Loucy (cell line): ENCODE measurements at regions not wholly inside any gene's neighbourhood (a gene's known extent, or its start where the extent isn't known, plus 50 kb on each side); places are given as distances from the start of the nearest gene placed in this dataset.

ENCODE experiments used
- H2AFZ ChIP-seq: fragments of 200-600 bp; sonication (generic); 2 replicates; pipeline ENCODE4 v1.6.0; 2016; ENCODE audit warnings: antibody characterized with exemption, mild to moderate bottlenecking, low read length, moderate library complexity
- H3F3A ChIP-seq: fragments of 200-600 bp; 2 replicates; pipeline ENCODE4 v1.6.0; 2016; ENCODE audit warnings: antibody characterized with exemption, low read depth, mild to moderate bottlenecking
- H3K27me3 ChIP-seq: fragments of 200-600 bp; sonication (generic); 2 replicates; pipeline ENCODE4 v1.6.1; 2014; ENCODE audit warnings: low read length, mild to moderate bottlenecking; ENCODE audit not compliant: insufficient read depth, poor library complexity, severe bottlenecking
- H3K36me3 ChIP-seq: fragments of 200-600 bp; sonication (generic); 2 replicates; pipeline ENCODE4 v1.6.1; 2016; ENCODE audit warnings: low read length; ENCODE audit not compliant: insufficient read depth
- H3K4me1 ChIP-seq: fragments of 200-600 bp; sonication (generic); 2 replicates; pipeline ENCODE4 v1.5.1; 2014; ENCODE audit warnings: low read length, mild to moderate bottlenecking; ENCODE audit not compliant: insufficient read depth, poor library complexity, severe bottlenecking
- H3K4me2 ChIP-seq: fragments of 200-600 bp; sonication (generic); 2 replicates; pipeline ENCODE4 v1.6.0; 2014; ENCODE audit warnings: antibody characterized with exemption, low read length, low read depth, mild to moderate bottlenecking; ENCODE audit not compliant: poor library complexity, severe bottlenecking
- H3K4me3 ChIP-seq: fragments of 200-600 bp; sonication (generic); 2 replicates; pipeline ENCODE4 v1.5.1; 2014; ENCODE audit warnings: low read length, mild to moderate bottlenecking, mixed read lengths; ENCODE audit not compliant: poor library complexity, severe bottlenecking
- H3K79me2 ChIP-seq: fragments of 200-600 bp; sonication (generic); 2 replicates; pipeline ENCODE4 v1.6.1; 2014; ENCODE audit warnings: low read length; ENCODE audit not compliant: insufficient read depth
- H3K9ac ChIP-seq: fragments of 200-600 bp; sonication (generic); 2 replicates; pipeline ENCODE4 v1.6.0; 2014; ENCODE audit warnings: mild to moderate bottlenecking, low read depth, low read length, moderate library complexity; ENCODE audit not compliant: poor library complexity, severe bottlenecking
- H3K9me2 ChIP-seq: fragments of 200-600 bp; sonication (generic); replicated peaks from 2 replicates; pipeline ENCODE4 v1.6.1; 2016; ENCODE audit warnings: low read depth, low read length, mixed read lengths
- H3K9me3 ChIP-seq: fragments of 200-600 bp; sonication (generic); 2 replicates; pipeline ENCODE4 v1.6.1; 2014; ENCODE audit warnings: mild to moderate bottlenecking, antibody characterized with exemption, low read length, low read depth; ENCODE audit not compliant: insufficient read depth
- H4K20me1 ChIP-seq: fragments of 200-600 bp; sonication (generic); 2 replicates; pipeline ENCODE4 v1.6.0; 2014; ENCODE audit warnings: antibody characterized with exemption, low read length, mild to moderate bottlenecking; ENCODE audit not compliant: insufficient read depth, poor library complexity, severe bottlenecking
- CTCF ChIP-seq: fragments of 200-600 bp; sonication (generic); conservative IDR thresholded peaks from 2 replicates; pipeline ENCODE4 v1.5.1; 2014; ENCODE audit warnings: mild to moderate bottlenecking, antibody characterized with exemption, low read length
- EZH2phosphoT487 ChIP-seq: fragments of 200-600 bp; IDR thresholded peaks from 2 replicates; pipeline ENCODE4 v1.6.1; 2018; ENCODE audit warnings: antibody characterized with exemption, mild to moderate bottlenecking, moderate library complexity, borderline replicate concordance

GRCh38 chr6:235763-236360 lies 56.4 kb upstream of the DUSP22 start:
- Histone ChIP-seq H3K4me1 (peaks cover 39% of the 10 kb centered on the region), H3K9ac (peak overlapping the region; percentile 76), H3K4me3 (peak overlapping the region; percentile 72), H3K27me3 (no peaks in the 10 kb centered on the region), H3F3A (no peaks in the 10 kb centered on the region), H3K9me2 (no peaks in the 10 kb centered on the region), H3K4me2 (peak overlapping the region; percentile 90), H3K36me3 (no peaks in the 10 kb centered on the region), H3K9me3 (no peaks in the 10 kb centered on the region), H4K20me1 (no peaks in the 10 kb centered on the region), H3K79me2 (no peaks in the 10 kb centered on the region), H2AFZ (peak overlapping the region; percentile 93)
- no peak for TF ChIP-seq CTCF
- no peak for TF ChIP-seq EZH2phosphoT487

- Histone ChIP-seq H3K9me3 (no peaks in the 10 kb centered on the region), H2AFZ (peak overlapping the region; percentile 93; the same call in 1 of the 2 replicates), H3K4me3 (peak overlapping the region; percentile 72), H3K9ac (peak overlapping the region; percentile 76), H3K4me2 (peak overlapping the region; percentile 90), H3K4me1 (peaks cover 39% of the 10 kb centered on the region), H3F3A (no peaks in the 10 kb centered on the region), H3K27me3 (no peaks in the 10 kb centered on the region), H4K20me1 (no peaks in the 10 kb centered on the region), H3K9me2 (no peaks in the 10 kb centered on the region), H3K36me3 (no peaks in the 10 kb centered on the region), H3K79me2 (no peaks in the 10 kb centered on the region)
- TF ChIP-seq EZH2phosphoT487, result no peak
- no peak for TF ChIP-seq CTCF
Measured at GRCh38 chr6:236519-236918, 55.8 kb upstream of the DUSP22 start.

GRCh38 chr6:240151-240550 lies 52.1 kb upstream of the DUSP22 start:
- no peaks in the 10 kb centered on the region for H3K36me3 ChIP-seq
- no peak overlapping the region for H3K9ac ChIP-seq
- no peaks in the 10 kb centered on the region for H3K27me3 ChIP-seq
- no peak for TF ChIP-seq EZH2phosphoT487
- TF ChIP-seq CTCF, result no peak
- peaks cover 19% of the 10 kb centered on the region for H3K4me1 ChIP-seq
- H4K20me1 ChIP-seq, result no peaks in the 10 kb centered on the region
- no peak overlapping the region for H2AFZ ChIP-seq
- H3K4me2 ChIP-seq, result no peak overlapping the region
- no peaks in the 10 kb centered on the region for H3K79me2 ChIP-seq
- no peaks in the 10 kb centered on the region for H3K9me3 ChIP-seq
- no peaks in the 10 kb centered on the region for H3F3A ChIP-seq
- no peak overlapping the region for H3K4me3 ChIP-seq
- no peaks in the 10 kb centered on the region for H3K9me2 ChIP-seq
